Thoracic aorta (tissue), 2 donors: ENCODE measurements at regions not wholly inside any gene's neighbourhood (a gene's known extent, or its start where the extent isn't known, plus 50 kb on each side); places are given as distances from the start of the nearest gene placed in this dataset.

ENCODE experiments used
- ATAC-seq: fragments of 150-250 bp; one replicate; pipeline ENCODE4 v1.8.0; 2017; ENCODE audit warnings: low read depth; ENCODE audit not compliant: insufficient number of reproducible peaks, low FRiP score
- DNase-seq: peaks from one replicate; pipeline ENCODE4 v3.0.0-alpha.2; 2020; ENCODE audit warnings: low spot score
- H3K27ac ChIP-seq, 2 donors: fragments of 200-600 bp; sonication (generic); 1 replicate in 1 of 2; 2 replicates in 1 of 2; pipeline ENCODE4 v1.5.1; 2016; ENCODE audit warnings: mild to moderate bottlenecking in 2 of 2, moderate library complexity in 2 of 2
- H3K27me3 ChIP-seq: fragments of 200-600 bp; sonication (generic); replicated peaks from 2 replicates; pipeline ENCODE4 v1.6.0; 2016; ENCODE audit warnings: mild to moderate bottlenecking; ENCODE audit not compliant: insufficient read depth
- H3K36me3 ChIP-seq: fragments of 200-600 bp; sonication (generic); one replicate; pipeline ENCODE4 v1.5.1; 2016
- H3K4me1 ChIP-seq, 2 donors: fragments of 200-600 bp; sonication (generic); 1 replicate in 1 of 2; 2 replicates in 1 of 2; pipeline versions ENCODE4 v1.5.1 to v1.6.0; 2016; ENCODE audit warnings: low read depth in 2 of 2, mild to moderate bottlenecking in 1 of 2; ENCODE audit not compliant: control insufficient read depth in 1 of 2
- H3K4me3 ChIP-seq: fragments of 200-600 bp; sonication (generic); 2 replicates; pipeline ENCODE4 v1.5.1; 2016; ENCODE audit warnings: mild to moderate bottlenecking
- H3K9me3 ChIP-seq: fragments of 200-600 bp; sonication (generic); 2 replicates; pipeline ENCODE4 v1.5.1; 2016
- TF ChIP-seq, protein P1 (sequence below): fragments of 200-600 bp; sonication (generic); IDR thresholded peaks from one replicate; pipeline ENCODE4 v1.5.1; 2019; ENCODE audit warnings: antibody characterized with exemption

DNA sequence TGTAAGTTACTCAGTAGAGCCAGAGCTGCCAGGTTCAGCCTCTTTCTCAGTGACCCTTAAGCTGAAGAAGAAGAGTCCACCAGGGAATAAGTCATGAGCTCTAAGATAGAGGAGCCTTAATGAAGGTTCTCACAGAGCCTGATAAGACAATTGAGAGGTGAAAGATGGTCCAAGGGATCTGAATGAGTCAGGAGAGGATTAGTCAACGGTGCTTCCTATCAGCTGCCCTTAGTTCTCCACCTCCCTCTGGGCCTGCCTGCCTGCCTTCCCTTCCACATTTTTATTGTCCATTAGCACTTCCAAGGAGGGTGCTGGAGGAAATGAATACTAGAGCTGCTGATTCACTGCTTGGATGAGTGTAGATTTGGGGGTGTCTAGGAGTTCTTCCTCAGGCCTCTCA lies 161.7 kb upstream of the RMST start:
- H3K4me1 ChIP-seq, result no peaks in the 10 kb centered on the region

DNA sequence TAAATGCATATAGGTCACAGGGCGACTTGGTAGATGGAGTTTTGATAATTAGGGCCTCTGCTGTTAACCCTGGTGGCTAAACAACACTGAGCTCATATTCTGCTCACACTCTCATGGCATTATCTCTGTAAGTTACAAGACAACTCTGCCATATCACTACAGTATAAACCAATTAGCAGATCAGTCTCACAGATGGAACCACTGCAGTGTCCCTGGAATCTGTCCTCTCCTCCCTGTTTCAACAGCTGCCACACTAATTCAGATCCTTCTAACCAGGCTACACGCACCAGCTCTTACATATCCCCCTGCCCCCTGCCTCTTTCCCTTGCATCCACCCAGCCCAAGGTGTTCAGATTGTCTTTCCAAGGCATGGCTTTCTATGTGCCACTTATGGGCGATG lies 161.0 kb upstream of the RMST start:
- DNase-seq, result no peak
- no peaks in the 10 kb centered on the region for H3K27me3 ChIP-seq
- TF ChIP-seq, protein P1, sequence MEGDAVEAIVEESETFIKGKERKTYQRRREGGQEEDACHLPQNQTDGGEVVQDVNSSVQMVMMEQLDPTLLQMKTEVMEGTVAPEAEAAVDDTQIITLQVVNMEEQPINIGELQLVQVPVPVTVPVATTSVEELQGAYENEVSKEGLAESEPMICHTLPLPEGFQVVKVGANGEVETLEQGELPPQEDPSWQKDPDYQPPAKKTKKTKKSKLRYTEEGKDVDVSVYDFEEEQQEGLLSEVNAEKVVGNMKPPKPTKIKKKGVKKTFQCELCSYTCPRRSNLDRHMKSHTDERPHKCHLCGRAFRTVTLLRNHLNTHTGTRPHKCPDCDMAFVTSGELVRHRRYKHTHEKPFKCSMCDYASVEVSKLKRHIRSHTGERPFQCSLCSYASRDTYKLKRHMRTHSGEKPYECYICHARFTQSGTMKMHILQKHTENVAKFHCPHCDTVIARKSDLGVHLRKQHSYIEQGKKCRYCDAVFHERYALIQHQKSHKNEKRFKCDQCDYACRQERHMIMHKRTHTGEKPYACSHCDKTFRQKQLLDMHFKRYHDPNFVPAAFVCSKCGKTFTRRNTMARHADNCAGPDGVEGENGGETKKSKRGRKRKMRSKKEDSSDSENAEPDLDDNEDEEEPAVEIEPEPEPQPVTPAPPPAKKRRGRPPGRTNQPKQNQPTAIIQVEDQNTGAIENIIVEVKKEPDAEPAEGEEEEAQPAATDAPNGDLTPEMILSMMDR, result no peak
- H3K36me3 ChIP-seq, result no peaks in the 10 kb centered on the region
- no peak for ATAC-seq
- no peak overlapping the region for H3K4me3 ChIP-seq
- H3K4me1 ChIP-seq, result no peaks in the 10 kb centered on the region
- no peaks in the 10 kb centered on the region for H3K9me3 ChIP-seq
- no peak overlapping the region for H3K27ac ChIP-seq

More for the DNA sequence above, 161.7 kb upstream of the RMST start:
- Histone ChIP-seq H3K36me3 (no peaks in the 10 kb centered on the region), H3K27me3 (no peaks in the 10 kb centered on the region), H3K4me3 (no peak overlapping the region), H3K27ac (no peak overlapping the region), H3K9me3 (no peaks in the 10 kb centered on the region)
- DNase-seq (no peak), ATAC-seq (no peak)
- TF ChIP-seq, protein P1, result no peak

DNA sequence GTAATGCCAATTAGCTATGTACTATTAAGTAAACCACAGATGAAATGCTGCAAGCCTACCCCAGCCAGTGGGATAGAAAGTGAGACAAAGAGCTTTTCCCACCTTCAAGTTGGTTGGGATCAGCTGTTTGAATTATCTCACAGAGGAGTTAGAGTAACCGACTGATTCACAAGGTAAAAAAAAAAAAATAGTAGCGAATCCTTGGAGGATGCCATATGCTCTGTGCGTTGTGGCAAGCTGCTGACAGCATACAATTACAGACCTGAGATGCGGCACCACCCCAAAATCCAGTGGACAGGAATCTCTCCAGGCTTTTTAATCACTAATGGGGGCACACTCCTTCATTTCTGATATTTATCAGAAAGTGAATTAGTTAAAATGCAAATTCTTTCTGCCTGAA lies 157.0 kb upstream of the RMST start:
- H3K4me1 ChIP-seq, result no peaks in the 10 kb centered on the region
- TF ChIP-seq, protein P1, result no peak
- no peaks in the 10 kb centered on the region for H3K27me3 ChIP-seq
- no peaks in the 10 kb centered on the region for H3K36me3 ChIP-seq
- H3K4me3 ChIP-seq, result no peak overlapping the region
- H3K9me3 ChIP-seq, result no peaks in the 10 kb centered on the region
- DNase-seq (no peak), ATAC-seq (no peak)
- no peak overlapping the region for H3K27ac ChIP-seq

DNA sequence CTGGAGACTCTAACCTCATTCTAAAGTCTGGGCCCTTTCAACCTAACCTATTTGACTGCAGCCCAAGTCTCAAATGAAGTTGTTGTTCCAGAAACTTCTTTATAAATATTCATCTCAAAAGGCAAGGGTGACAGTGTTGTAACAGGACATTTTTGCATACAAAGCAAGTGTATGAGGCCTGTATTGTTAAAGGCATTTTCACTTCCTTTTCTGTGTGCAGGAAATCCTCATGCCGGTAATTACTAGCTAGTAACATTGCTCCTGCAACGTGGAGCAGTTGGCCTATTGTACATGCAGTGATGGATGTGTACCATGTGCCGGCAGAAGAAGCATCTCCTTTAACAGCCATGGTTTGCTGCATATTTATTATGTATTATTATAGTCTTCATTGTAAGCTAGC lies 156.5 kb upstream of the RMST start:
- no peak overlapping the region for H3K27ac ChIP-seq
- ATAC-seq, result no peak

DNA sequence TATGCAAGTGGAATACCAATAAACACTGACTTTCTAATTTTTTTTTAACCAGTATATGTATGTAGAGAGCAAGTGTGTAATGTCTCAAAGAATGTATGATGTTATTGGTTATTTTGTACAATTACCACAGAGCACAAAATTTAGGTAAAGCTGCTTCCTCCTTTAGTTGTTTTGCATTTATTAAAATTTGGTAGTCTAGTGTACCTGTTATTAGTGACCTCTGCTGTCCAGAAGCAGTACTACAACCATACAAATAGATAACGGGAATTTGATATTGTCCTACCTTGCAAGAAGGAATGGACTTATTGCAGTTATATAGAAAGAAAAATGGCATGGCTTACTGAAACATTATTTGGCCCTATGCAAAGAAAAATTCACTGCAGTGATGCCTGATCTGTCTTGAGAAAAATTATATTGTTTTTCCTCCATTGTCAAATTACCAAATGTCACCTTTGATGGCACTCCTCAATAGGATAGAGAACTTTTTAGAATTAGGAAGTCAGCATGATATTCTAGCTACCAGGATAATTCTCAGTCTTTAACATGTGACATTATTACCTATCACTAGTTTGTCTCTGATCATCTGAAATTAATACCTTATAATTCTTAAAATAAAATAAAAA lies 153.9 kb upstream of the RMST start:
- Histone ChIP-seq H3K4me3 (no peak overlapping the region), H3K27me3 (no peaks in the 10 kb centered on the region), H3K4me1 (no peaks in the 10 kb centered on the region), H3K27ac (no peak overlapping the region), H3K9me3 (no peaks in the 10 kb centered on the region), H3K36me3 (no peaks in the 10 kb centered on the region)
- ATAC-seq, result no peak
- no peak for DNase-seq
- TF ChIP-seq, protein P1, result peak; percentile 72

More for the DNA sequence above, 156.5 kb upstream of the RMST start:
- H3K4me1 ChIP-seq, result no peaks in the 10 kb centered on the region
- no peaks in the 10 kb centered on the region for H3K9me3 ChIP-seq
- TF ChIP-seq, protein P1, result no peak
- H3K4me3 ChIP-seq, result no peak overlapping the region
- no peaks in the 10 kb centered on the region for H3K36me3 ChIP-seq
- no peak for DNase-seq
- no peaks in the 10 kb centered on the region for H3K27me3 ChIP-seq
